ENCODE measurements at regions not wholly inside any gene's neighbourhood (a gene's known extent, or its start where the extent isn't known, plus 50 kb on each side); places are given as distances from the start of the nearest gene placed in this dataset.

DNA sequence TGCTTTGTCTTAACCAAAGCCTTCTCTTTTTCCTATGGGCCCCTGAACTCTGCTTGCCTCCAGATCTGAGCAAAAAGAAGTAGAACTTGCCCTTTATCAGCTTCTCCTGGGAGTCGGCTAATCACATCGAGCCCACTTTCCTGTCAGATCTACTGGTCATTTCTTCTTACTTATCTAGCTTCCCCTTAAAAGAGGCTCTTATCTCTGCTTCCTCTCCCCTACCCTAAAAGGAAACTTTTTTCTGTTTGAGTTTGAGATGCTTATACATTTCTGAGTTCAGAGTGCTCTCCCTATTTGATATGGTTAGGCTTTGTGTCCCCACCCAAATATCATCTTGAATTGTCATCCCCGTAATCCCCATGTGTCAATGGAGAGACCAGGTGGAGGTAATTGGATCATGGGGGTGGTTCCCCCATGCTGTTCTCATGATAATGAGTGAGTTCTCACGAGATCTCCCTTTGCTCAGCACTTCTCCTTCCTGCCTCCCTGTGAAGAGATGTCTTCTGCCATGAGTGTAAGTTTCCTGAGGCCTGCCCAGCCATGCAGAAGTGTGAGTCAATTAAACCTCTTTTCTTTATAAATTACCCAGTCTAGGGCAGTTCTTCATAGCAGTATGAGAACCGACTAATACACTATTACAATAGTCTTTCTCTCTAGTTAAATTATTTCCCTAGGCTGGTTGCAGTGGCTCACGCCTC lies 114.7 kb upstream of the AMN1 start:
- TF ChIP-seq EZH2 (IDR thresholded peaks at IDR 0.05; ENCODE audit: borderline replicate concordance, low read length): no peak

GRCh38 chr12:31837913-31838312 lies 109.1 kb upstream of the AMN1 start:
- no peaks in the 10 kb centered on the region for H3K9me2 ChIP-seq (ENCODE audit: low read depth, low read length)
- H3K9ac ChIP-seq (ENCODE audit: low read length): no peak overlapping the region
- H4K20me1 ChIP-seq (ENCODE audit: insufficient read depth, low read length): no peaks in the 10 kb centered on the region
- no peak overlapping the region for H2AFZ ChIP-seq (ENCODE audit: low read length)
- H3K4me3 ChIP-seq (ENCODE audit: low read depth, low read length, poor library complexity, severe bottlenecking): no peak overlapping the region
- peaks cover 24% of the 10 kb centered on the region for H3K4me1 ChIP-seq (ENCODE audit: insufficient read depth, low read length, severe bottlenecking)
- H3K36me3 ChIP-seq (ENCODE audit: insufficient read depth, low read length): no peaks in the 10 kb centered on the region
- H3K4me2 ChIP-seq (ENCODE audit: low read length): no peak overlapping the region
- no peak overlapping the region for H3K27ac ChIP-seq (ENCODE audit: low read depth, low read length, poor library complexity, severe bottlenecking)
- TF ChIP-seq CTCF (IDR thresholded peaks at IDR 0.05; ENCODE audit: low read length): no peak
- TF ChIP-seq EZH2 (IDR thresholded peaks at IDR 0.05; ENCODE audit: borderline replicate concordance, low read length): no peak
- H3F3A ChIP-seq (ENCODE audit: insufficient read depth, low read length): no peaks in the 10 kb centered on the region
- H3K9me3 ChIP-seq (ENCODE audit: low read length): no peaks in the 10 kb centered on the region
- H3K79me2 ChIP-seq (ENCODE audit: insufficient read depth, low read length): no peaks in the 10 kb centered on the region
- H3K27me3 ChIP-seq (ENCODE audit: insufficient read depth, low read length): no peaks in the 10 kb centered on the region

More for the DNA sequence above, 114.7 kb upstream of the AMN1 start:
- Histone ChIP-seq H3K9me3 (ENCODE audit: low read length) (peaks cover 7% of the 10 kb centered on the region; the same call in 1 of the 2 replicates), H3F3A (ENCODE audit: insufficient read depth, low read length) (no peaks in the 10 kb centered on the region), H3K79me2 (ENCODE audit: insufficient read depth, low read length) (no peaks in the 10 kb centered on the region), H3K36me3 (ENCODE audit: insufficient read depth, low read length) (no peaks in the 10 kb centered on the region), H3K27ac (ENCODE audit: low read depth, low read length, poor library complexity, severe bottlenecking) (no peak overlapping the region), H3K9me2 (ENCODE audit: low read depth, low read length) (no peaks in the 10 kb centered on the region), H2AFZ (ENCODE audit: low read length) (no peak overlapping the region), H3K4me2 (ENCODE audit: low read length) (no peak overlapping the region), H3K4me1 (ENCODE audit: insufficient read depth, low read length, severe bottlenecking) (no peaks in the 10 kb centered on the region), H4K20me1 (ENCODE audit: insufficient read depth, low read length) (no peaks in the 10 kb centered on the region), H3K27me3 (ENCODE audit: insufficient read depth, low read length) (no peaks in the 10 kb centered on the region), H3K4me3 (ENCODE audit: low read depth, low read length, poor library complexity, severe bottlenecking) (no peak overlapping the region), H3K9ac (ENCODE audit: low read length) (no peak overlapping the region)

GRCh38 chr12:31835276-31835882 lies 106.6 kb upstream of the AMN1 start:
- 0 out of 2 replicates have a peak overlapping the region, but pooled peaks have one; percentile 1 for H3K9ac ChIP-seq (ENCODE audit: low read length)
- no peak overlapping the region for H3K4me3 ChIP-seq (ENCODE audit: low read depth, low read length, poor library complexity, severe bottlenecking)
- peak overlapping the region; percentile 91 for H3K27ac ChIP-seq (ENCODE audit: low read depth, low read length, poor library complexity, severe bottlenecking)
- H3K27me3 ChIP-seq (ENCODE audit: insufficient read depth, low read length): no peaks in the 10 kb centered on the region
- peaks cover 30% of the 10 kb centered on the region for H3K4me1 ChIP-seq (ENCODE audit: insufficient read depth, low read length, severe bottlenecking)
- no peaks in the 10 kb centered on the region for H3F3A ChIP-seq (ENCODE audit: insufficient read depth, low read length)
- H3K79me2 ChIP-seq (ENCODE audit: insufficient read depth, low read length): no peaks in the 10 kb centered on the region
- no peak for TF ChIP-seq CTCF (IDR thresholded peaks at IDR 0.05; ENCODE audit: low read length)
- TF ChIP-seq EZH2 (IDR thresholded peaks at IDR 0.05; ENCODE audit: borderline replicate concordance, low read length): no peak
- peak overlapping the region; percentile 2; the same call in 1 of the 2 replicates for H3K4me2 ChIP-seq (ENCODE audit: low read length)
- H3K9me2 ChIP-seq (ENCODE audit: low read depth, low read length): no peaks in the 10 kb centered on the region
- H4K20me1 ChIP-seq (ENCODE audit: insufficient read depth, low read length): no peaks in the 10 kb centered on the region
- H3K36me3 ChIP-seq (ENCODE audit: insufficient read depth, low read length): no peaks in the 10 kb centered on the region
- H2AFZ ChIP-seq (ENCODE audit: low read length): peak overlapping the region; percentile 31; the same call in 1 of the 2 replicates
- H3K9me3 ChIP-seq (ENCODE audit: low read length): no peaks in the 10 kb centered on the region
